A549 (cell line): ENCODE measurements at regions not wholly inside any gene's neighbourhood (a gene's known extent, or its start where the extent isn't known, plus 50 kb on each side); places are given as distances from the start of the nearest gene placed in this dataset.

Experiments used
- BHLHE40 ChIP-seq: IDR thresholded peaks from 2 replicates; pipeline ENCODE4 v1.6.1; 2012; ENCODE audit warnings: low read depth, low read length, inconsistent platforms
- CEBPB ChIP-seq, 2 experiments: fragments of >200 bp in 1 of 2; sonication (Bioruptor Twin) in 1 of 2; formaldehyde crosslinking in 1 of 2; IDR thresholded peaks; 2 replicates each; pipeline ENCODE4 v1.6.1; 2012 to 2016
- CHD2 ChIP-seq: fragments of 150-350 bp; IDR thresholded peaks from 2 replicates; pipeline ENCODE4 v1.6.1; 2014; ENCODE audit warnings: low read length; ENCODE audit not compliant: partially characterized antibody
- CTCF ChIP-seq: fragments of >200 bp; sonication (Bioruptor Twin); formaldehyde crosslinking; IDR thresholded peaks from 3 replicates; pipeline ENCODE4 v1.5.1; 2016
- KDM5A ChIP-seq: fragments of 200-600 bp; sonication (generic); IDR thresholded peaks from 2 replicates; pipeline ENCODE4 v1.6.1; 2016; ENCODE audit warnings: antibody characterized with exemption, mild to moderate bottlenecking
- MAZ ChIP-seq: fragments of 150-350 bp; IDR thresholded peaks from 2 replicates; pipeline ENCODE4 v1.6.1; 2014; ENCODE audit warnings: antibody characterized with exemption, low read depth, low read length, borderline replicate concordance
- POLR2A ChIP-seq: IDR thresholded peaks from 2 replicates; pipeline ENCODE4 v1.6.1; 2012; ENCODE audit warnings: mild to moderate bottlenecking, low read length
- RNF2 ChIP-seq: fragments of 200-600 bp; sonication (generic); IDR thresholded peaks from 2 replicates; pipeline ENCODE4 v1.6.1; 2016; ENCODE audit warnings: low read depth, mild to moderate bottlenecking, antibody characterized with exemption, moderate library complexity, borderline replicate concordance
- SMC3 ChIP-seq: fragments of >200 bp; sonication (Bioruptor Twin); formaldehyde crosslinking; IDR thresholded peaks from 3 replicates; pipeline ENCODE4 v1.6.1; 2018; ENCODE audit warnings: inconsistent platforms
- SREBF2 ChIP-seq: fragments of 450-650 bp; IDR thresholded peaks from 2 replicates; pipeline ENCODE4 v1.6.1; 2014; ENCODE audit warnings: mild to moderate bottlenecking, moderate library complexity
- TP53 ChIP-seq: fragments of 250-450 bp; sonication (Bioruptor Pico); IDR thresholded peaks from 2 replicates; pipeline ENCODE4 v1.5.0; 2021; ENCODE audit warnings: mild to moderate bottlenecking, moderate library complexity
- ZFP36 ChIP-seq: fragments of 450-650 bp; IDR thresholded peaks from 2 replicates; pipeline ENCODE4 v1.6.1; 2014; ENCODE audit warnings: borderline replicate concordance; ENCODE audit not compliant: partially characterized antibody
- TF ChIP-seq, protein P1 (sequence below): fragments of 250-450 bp; sonication (Bioruptor Pico); IDR thresholded peaks from 2 replicates; pipeline ENCODE4 v1.5.0; 2021; ENCODE audit warnings: mild to moderate bottlenecking, moderate library complexity, borderline replicate concordance
- TF ChIP-seq, protein P2 (sequence below): fragments of 200-600 bp; sonication (generic); IDR thresholded peaks from 2 replicates; pipeline ENCODE4 v1.6.1; 2016; ENCODE audit warnings: antibody characterized with exemption, mild to moderate bottlenecking, moderate library complexity

- TF ChIP-seq CTCF (no peak), SREBF2 (no peak), KDM5A (no peak), MAZ (no peak), RNF2 (no peak), POLR2A (no peak), CHD2 (no peak), CEBPB (IDR thresholded peaks at IDR 0.05) (no peak), ZFP36 (no peak), BHLHE40 (no peak), SMC3 (no peak), TP53 (no peak)
- TF ChIP-seq, protein P1, sequence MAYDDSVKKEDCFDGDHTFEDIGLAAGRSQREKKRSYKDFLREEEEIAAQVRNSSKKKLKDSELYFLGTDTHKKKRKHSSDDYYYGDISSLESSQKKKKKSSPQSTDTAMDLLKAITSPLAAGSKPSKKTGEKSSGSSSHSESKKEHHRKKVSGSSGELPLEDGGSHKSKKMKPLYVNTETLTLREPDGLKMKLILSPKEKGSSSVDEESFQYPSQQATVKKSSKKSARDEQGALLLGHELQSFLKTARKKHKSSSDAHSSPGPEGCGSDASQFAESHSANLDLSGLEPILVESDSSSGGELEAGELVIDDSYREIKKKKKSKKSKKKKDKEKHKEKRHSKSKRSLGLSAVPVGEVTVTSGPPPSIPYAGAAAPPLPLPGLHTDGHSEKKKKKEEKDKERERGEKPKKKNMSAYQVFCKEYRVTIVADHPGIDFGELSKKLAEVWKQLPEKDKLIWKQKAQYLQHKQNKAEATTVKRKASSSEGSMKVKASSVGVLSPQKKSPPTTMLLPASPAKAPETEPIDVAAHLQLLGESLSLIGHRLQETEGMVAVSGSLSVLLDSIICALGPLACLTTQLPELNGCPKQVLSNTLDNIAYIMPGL (CRISPR knock-in tag) = no peak
- TF ChIP-seq, protein P2, sequence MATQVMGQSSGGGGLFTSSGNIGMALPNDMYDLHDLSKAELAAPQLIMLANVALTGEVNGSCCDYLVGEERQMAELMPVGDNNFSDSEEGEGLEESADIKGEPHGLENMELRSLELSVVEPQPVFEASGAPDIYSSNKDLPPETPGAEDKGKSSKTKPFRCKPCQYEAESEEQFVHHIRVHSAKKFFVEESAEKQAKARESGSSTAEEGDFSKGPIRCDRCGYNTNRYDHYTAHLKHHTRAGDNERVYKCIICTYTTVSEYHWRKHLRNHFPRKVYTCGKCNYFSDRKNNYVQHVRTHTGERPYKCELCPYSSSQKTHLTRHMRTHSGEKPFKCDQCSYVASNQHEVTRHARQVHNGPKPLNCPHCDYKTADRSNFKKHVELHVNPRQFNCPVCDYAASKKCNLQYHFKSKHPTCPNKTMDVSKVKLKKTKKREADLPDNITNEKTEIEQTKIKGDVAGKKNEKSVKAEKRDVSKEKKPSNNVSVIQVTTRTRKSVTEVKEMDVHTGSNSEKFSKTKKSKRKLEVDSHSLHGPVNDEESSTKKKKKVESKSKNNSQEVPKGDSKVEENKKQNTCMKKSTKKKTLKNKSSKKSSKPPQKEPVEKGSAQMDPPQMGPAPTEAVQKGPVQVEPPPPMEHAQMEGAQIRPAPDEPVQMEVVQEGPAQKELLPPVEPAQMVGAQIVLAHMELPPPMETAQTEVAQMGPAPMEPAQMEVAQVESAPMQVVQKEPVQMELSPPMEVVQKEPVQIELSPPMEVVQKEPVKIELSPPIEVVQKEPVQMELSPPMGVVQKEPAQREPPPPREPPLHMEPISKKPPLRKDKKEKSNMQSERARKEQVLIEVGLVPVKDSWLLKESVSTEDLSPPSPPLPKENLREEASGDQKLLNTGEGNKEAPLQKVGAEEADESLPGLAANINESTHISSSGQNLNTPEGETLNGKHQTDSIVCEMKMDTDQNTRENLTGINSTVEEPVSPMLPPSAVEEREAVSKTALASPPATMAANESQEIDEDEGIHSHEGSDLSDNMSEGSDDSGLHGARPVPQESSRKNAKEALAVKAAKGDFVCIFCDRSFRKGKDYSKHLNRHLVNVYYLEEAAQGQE = no peak
Observed at GRCh38 chr7:69502358-69502757, 95.9 kb upstream of the AUTS2 start.
